GM12878 (cell line): ENCODE measurements at regions not wholly inside any gene's neighbourhood (a gene's known extent, or its start where the extent isn't known, plus 50 kb on each side); places are given as distances from the start of the nearest gene placed in this dataset.

Experiments used
- ATAC-seq: fragments of 200-7000 bp; cut with Tn5 transposase; 3 replicates; pipeline ENCODE4 v1.9.1; 2020; ENCODE audit warnings: mild to moderate bottlenecking, moderate library complexity
- BruUV-seq: library from RNA; stranded (reverse); fragments of 400-500 nt; replicated peaks from 2 replicates; lab custom pipeline; 2021; lab: Mats Ljungman, UMichigan
- CTCF ChIA-PET: fragments of 300-600 bp; sonication (Branson Sonifier 250); formaldehyde crosslinking; extraction: SDS; loops from one replicate; lab custom pipeline; 2021; ENCODE audit warnings: inconsistent platforms; lab: Yijun Ruan, JAX
- POLR2A ChIA-PET: fragments of 350-600 bp; formaldehyde crosslinking; extraction: SDS; loops from one replicate; lab custom pipeline; 2021; ENCODE audit warnings: inconsistent platforms; lab: Charles Lee
- RAD21 ChIA-PET: fragments of 300-600 bp; sonication (Branson Sonifier 250); formaldehyde crosslinking; loops from one replicate; lab custom pipeline; 2023; ENCODE audit warnings: antibody characterized with exemption; ENCODE audit not compliant: unreplicated experiment; lab: Charles Lee
- SMC1A ChIA-PET: fragments of 300-600 bp; sonication (Branson Sonifier 250); formaldehyde crosslinking; loops from one replicate; lab custom pipeline; 2023; ENCODE audit not compliant: unreplicated experiment, uncharacterized antibody; lab: Charles Lee
- DNase-seq: peaks from one replicate; pipeline ENCODE4 v3.0.0-alpha.2; 2011; ENCODE audit warnings: low read depth, low spot score
- FAIRE-seq: peaks from 3 replicates; lab custom pipeline; 2011; peaks lifted over from hg19 to GRCh38; lab: Jason Lieb, UNC
- H2AFZ ChIP-seq: 2 replicates; pipeline ENCODE4 v1.6.0; 2011; ENCODE audit warnings: low read depth, low read length, control low read depth; ENCODE audit not compliant: control insufficient read depth
- H3K27ac ChIP-seq: 2 replicates; pipeline ENCODE4 v1.5.1; 2011; ENCODE audit warnings: control low read depth; ENCODE audit not compliant: control insufficient read depth, insufficient read depth
- H3K27me3 ChIP-seq, 2 experiments: replicated peaks in 1 of 2; 2 replicates each; pipeline versions ENCODE4 v1.6.0 to v1.6.1; 2011; ENCODE audit warnings: low read length in 1 of 2; ENCODE audit not compliant: control insufficient read depth in 2 of 2, insufficient read depth in 2 of 2
- H3K36me3 ChIP-seq, 2 experiments: 2 replicates each; pipeline ENCODE4 v1.5.1; 2011; ENCODE audit warnings: low read length in 1 of 2; ENCODE audit not compliant: control insufficient read depth in 2 of 2, insufficient read depth in 2 of 2
- H3K4me1 ChIP-seq: 2 replicates; pipeline ENCODE4 v1.6.1; 2011; ENCODE audit warnings: mild to moderate bottlenecking, low read length, moderate library complexity, mixed read lengths; ENCODE audit not compliant: control insufficient read depth, insufficient read depth
- H3K4me2 ChIP-seq: 2 replicates; pipeline ENCODE4 v1.6.0; 2011; ENCODE audit warnings: control low read depth; ENCODE audit not compliant: control insufficient read depth, insufficient read depth
- H3K4me3 ChIP-seq: fragments of 200-600 bp; sonication (generic); 2 replicates; pipeline ENCODE4 v1.5.1; 2016
- H3K79me2 ChIP-seq: 2 replicates; pipeline ENCODE4 v1.6.0; 2011; ENCODE audit warnings: low read length; ENCODE audit not compliant: control insufficient read depth, insufficient read depth
- H3K9ac ChIP-seq: 2 replicates; pipeline ENCODE4 v1.8.0; 2011; ENCODE audit warnings: low read length, control low read depth, mixed read lengths; ENCODE audit not compliant: control insufficient read depth, insufficient read depth
- H3K9me3 ChIP-seq: replicated peaks from 3 replicates; pipeline ENCODE4 v1.5.1; 2011; ENCODE audit warnings: mild to moderate bottlenecking, low read length; ENCODE audit not compliant: control insufficient read depth, insufficient read depth
- H4K20me1 ChIP-seq: 2 replicates; pipeline ENCODE4 v1.6.0; 2011; ENCODE audit not compliant: control insufficient read depth, insufficient read depth
- BACH1 ChIP-seq: fragments of 450-650 bp; IDR thresholded peaks from 2 replicates; pipeline ENCODE4 v1.6.1; 2017; ENCODE audit warnings: mild to moderate bottlenecking, borderline replicate concordance
- BRCA1 ChIP-seq: IDR thresholded peaks from 2 replicates; pipeline ENCODE4 v1.6.1; 2011; ENCODE audit warnings: low read depth, low read length, improper control_type of control experiment
- CHD4 ChIP-seq: fragments of 200-600 bp; sonication (generic); IDR thresholded peaks from 2 replicates; pipeline ENCODE4 v1.6.1; 2016; ENCODE audit warnings: mild to moderate bottlenecking
- CUX1 ChIP-seq: IDR thresholded peaks from 2 replicates; pipeline ENCODE4 v1.6.1; 2012; ENCODE audit warnings: improper control_type of control experiment, low read depth, low read length; ENCODE audit not compliant: insufficient replicate concordance
- E2F4 ChIP-seq: IDR thresholded peaks from 2 replicates; pipeline ENCODE4 v1.6.1; 2012; ENCODE audit warnings: low read depth, low read length, improper control_type of control experiment
- HDGF ChIP-seq: fragments of 450-650 bp; IDR thresholded peaks from 2 replicates; pipeline ENCODE4 v1.6.1; 2016; ENCODE audit warnings: antibody characterized with exemption
- RB1 ChIP-seq: fragments of 450-650 bp; formaldehyde crosslinking; IDR thresholded peaks from 2 replicates; pipeline ENCODE4 v1.6.1; 2017; ENCODE audit warnings: mild to moderate bottlenecking, borderline replicate concordance
- RBBP5 ChIP-seq: fragments of 200-600 bp; sonication (generic); conservative IDR thresholded peaks from 2 replicates; pipeline ENCODE4 v1.6.1; 2016
- SREBF2 ChIP-seq: IDR thresholded peaks from 2 replicates; pipeline ENCODE4 v1.6.1; 2012; ENCODE audit warnings: mild to moderate bottlenecking, low read length
- SRF ChIP-seq, 2 experiments: IDR thresholded peaks; 2 replicates each; pipeline ENCODE4 v1.6.1; 2011; ENCODE audit warnings: low read depth in 2 of 2, low read length in 2 of 2, mild to moderate bottlenecking in 1 of 2, moderate library complexity in 1 of 2
- TCF7 ChIP-seq: IDR thresholded peaks from 2 replicates; pipeline ENCODE4 v1.6.1; 2014; ENCODE audit warnings: antibody characterized with exemption, borderline replicate concordance
- WRNIP1 ChIP-seq: IDR thresholded peaks from 2 replicates; pipeline ENCODE4 v1.6.1; 2011; ENCODE audit warnings: low read depth, low read length, improper control_type of control experiment, borderline replicate concordance
- ZBTB11 ChIP-seq: fragments of 450-650 bp; formaldehyde crosslinking; IDR thresholded peaks from 2 replicates; pipeline ENCODE4 v1.5.0; 2022; ENCODE audit warnings: mild to moderate bottlenecking, missing genetic modification characterization
- ZBTB33 ChIP-seq: fragments of 450-650 bp; IDR thresholded peaks from 2 replicates; pipeline ENCODE4 v1.6.1; 2017; ENCODE audit warnings: mild to moderate bottlenecking
- ZNF274 ChIP-seq: IDR thresholded peaks from one replicate; pipeline ENCODE4 v1.8.0; 2011; ENCODE audit not compliant: insufficient read length, insufficient read depth
- WGBS: methylation state at CpG from one replicate; pipeline ENCODE4 v1.1.6; 2016; ENCODE audit warnings: low lambda C conversion rate; ENCODE audit not compliant: insufficient replicate concordance, insufficient coverage; ENCODE audit errors: missing lambda C conversion rate; 5-methylcytosine and 5-hydroxymethylcytosine counted together
- in situ Hi-C: fragments of 300-500 bp; cut with MboI; formaldehyde crosslinking; loops from 9 replicates; pipeline ENCODE4 v1.14.3; 2018; ENCODE audit warnings: mixed read lengths
- intact Hi-C: fragments of 100-400 bp; cut with micrococcal nuclease; formaldehyde crosslinking; loops from one replicate; pipeline ENCODE4 v1.14.2; 2022; ENCODE audit not compliant: unreplicated experiment

GRCh38 chr1:177426497-177426896, 255.7 kb downstream of the BRINP2 start:
- ATAC-seq (no peak), DNase-seq (no peak), FAIRE-seq (no peak)
- H3K4me2 ChIP-seq: no peak overlapping the region
- no peaks in the 10 kb centered on the region for H3K9me3 ChIP-seq
- H3K27ac ChIP-seq: no peak overlapping the region
- H3K4me3 ChIP-seq: no peak overlapping the region
- ChIA-PET RAD21 (no interaction called here), SMC1A (no interaction called here), POLR2A (no interaction called here), CTCF (interaction anchor here (2.2 kb wide), 1 partner anchor 354 kb away, joined by 7 read pairs; no protein-coding TSS in a partner anchor)
- no peaks in the 10 kb centered on the region for H3K27me3 ChIP-seq
- WGBS: 0% methylated on average over 1 of the region's 1 CpG
- no peak overlapping the region for H3K9ac ChIP-seq
- in situ Hi-C loops (no loop called here), intact Hi-C loops (no loop called here)
- H4K20me1 ChIP-seq: no peaks in the 10 kb centered on the region
- BruUV-seq: no TSS peak
- no peak overlapping the region for H2AFZ ChIP-seq
- no peaks in the 10 kb centered on the region for H3K79me2 ChIP-seq
- H3K4me1 ChIP-seq: no peaks in the 10 kb centered on the region
- H3K36me3 ChIP-seq: no peaks in the 10 kb centered on the region
- TF ChIP-seq WRNIP1 (no peak), E2F4 (no peak), SRF (IDR thresholded peaks at IDR 0.05; ENCODE audit: low read depth in 2 of 2, low read length in 2 of 2) (no peak), TCF7 (no peak), ZBTB33 (no peak), HDGF (no peak), CUX1 (no peak), CHD4 (no peak), RB1 (no peak), ZNF274 (no peak), BACH1 (no peak), SREBF2 (no peak), ZBTB11 (CRISPR knock-in tag) (no peak), RBBP5 (no peak), BRCA1 (no peak)
